Hepatocyte (in vitro differentiated cells): ENCODE measurements at regions not wholly inside any gene's neighbourhood (a gene's known extent, or its start where the extent isn't known, plus 50 kb on each side); places are given as distances from the start of the nearest gene placed in this dataset.
A peak's percentile ranks its signal among the peaks of the same experiment; 100 is the strongest.
"Not testable (repeated sequence)": the region's sequence is repeated elsewhere in the genome, so short reads cannot be mapped to it uniquely, and the experiment has no call there.

Experiments used
- DNase-seq: peaks from one replicate; pipeline ENCODE4 v3.0.0-alpha.2; 2016; ENCODE audit warnings: low spot score
- H2AFZ ChIP-seq: fragments of 200-600 bp; sonication (generic); 2 replicates; pipeline ENCODE4 v1.6.0; 2016; ENCODE audit warnings: antibody characterized with exemption, mild to moderate bottlenecking
- H3K27ac ChIP-seq: fragments of 200-600 bp; sonication (generic); 2 replicates; pipeline ENCODE4 v1.5.1; 2016; ENCODE audit warnings: mild to moderate bottlenecking
- H3K27me3 ChIP-seq: fragments of 200-600 bp; sonication (generic); 2 replicates; pipeline ENCODE4 v1.6.1; 2016
- H3K36me3 ChIP-seq: fragments of 200-600 bp; sonication (generic); replicated peaks from 2 replicates; pipeline ENCODE4 v1.5.1; 2016; ENCODE audit warnings: low read depth; ENCODE audit not compliant: insufficient read depth
- H3K4me1 ChIP-seq: fragments of 200-600 bp; sonication (generic); 2 replicates; pipeline ENCODE4 v1.5.1; 2016; ENCODE audit warnings: mild to moderate bottlenecking, moderate library complexity; ENCODE audit not compliant: insufficient read depth
- H3K4me2 ChIP-seq: fragments of 200-600 bp; sonication (generic); 2 replicates; pipeline ENCODE4 v1.6.0; 2016
- H3K4me3 ChIP-seq: fragments of 200-600 bp; sonication (generic); 2 replicates; pipeline ENCODE4 v1.5.1; 2016; ENCODE audit warnings: mild to moderate bottlenecking
- H3K79me2 ChIP-seq: fragments of 200-600 bp; sonication (generic); 2 replicates; pipeline ENCODE4 v1.6.0; 2017; ENCODE audit warnings: mild to moderate bottlenecking
- H3K9me2 ChIP-seq: fragments of 200-600 bp; sonication (generic); replicated peaks from 2 replicates; pipeline ENCODE4 v1.6.0; 2017; ENCODE audit warnings: mild to moderate bottlenecking; ENCODE audit not compliant: insufficient read depth
- H3K9me3 ChIP-seq: fragments of 200-600 bp; sonication (generic); 2 replicates; pipeline ENCODE4 v1.5.1; 2016; ENCODE audit warnings: low read depth, mild to moderate bottlenecking
- H4K20me1 ChIP-seq: fragments of 200-600 bp; sonication (generic); 2 replicates; pipeline ENCODE4 v1.6.0; 2016; ENCODE audit warnings: mild to moderate bottlenecking; ENCODE audit not compliant: insufficient read depth, poor library complexity, severe bottlenecking
- EZH2 ChIP-seq: fragments of 200-600 bp; sonication (generic); IDR thresholded peaks from 2 replicates; pipeline ENCODE4 v1.6.1; 2016; ENCODE audit warnings: antibody characterized with exemption, mild to moderate bottlenecking, borderline replicate concordance
- EZH2phosphoT487 ChIP-seq: fragments of 200-600 bp; sonication (generic); IDR thresholded peaks from one replicate; pipeline ENCODE4 v1.6.1; 2018; ENCODE audit warnings: antibody characterized with exemption, mild to moderate bottlenecking, low read depth, moderate library complexity; ENCODE audit not compliant: unreplicated experiment, severe bottlenecking
- WGBS: methylation state at CpG from one replicate; pipeline ENCODE4 v1.1.6; 2016; ENCODE audit warnings: low lambda C conversion rate; ENCODE audit errors: missing lambda C conversion rate; 5-methylcytosine and 5-hydroxymethylcytosine counted together
- TF ChIP-seq, protein P1 (sequence below): fragments of 200-600 bp; sonication (generic); IDR thresholded peaks from 2 replicates; pipeline ENCODE4 v1.5.1; 2016; ENCODE audit warnings: antibody characterized with exemption, mild to moderate bottlenecking; ENCODE audit not compliant: poor library complexity

DNA sequence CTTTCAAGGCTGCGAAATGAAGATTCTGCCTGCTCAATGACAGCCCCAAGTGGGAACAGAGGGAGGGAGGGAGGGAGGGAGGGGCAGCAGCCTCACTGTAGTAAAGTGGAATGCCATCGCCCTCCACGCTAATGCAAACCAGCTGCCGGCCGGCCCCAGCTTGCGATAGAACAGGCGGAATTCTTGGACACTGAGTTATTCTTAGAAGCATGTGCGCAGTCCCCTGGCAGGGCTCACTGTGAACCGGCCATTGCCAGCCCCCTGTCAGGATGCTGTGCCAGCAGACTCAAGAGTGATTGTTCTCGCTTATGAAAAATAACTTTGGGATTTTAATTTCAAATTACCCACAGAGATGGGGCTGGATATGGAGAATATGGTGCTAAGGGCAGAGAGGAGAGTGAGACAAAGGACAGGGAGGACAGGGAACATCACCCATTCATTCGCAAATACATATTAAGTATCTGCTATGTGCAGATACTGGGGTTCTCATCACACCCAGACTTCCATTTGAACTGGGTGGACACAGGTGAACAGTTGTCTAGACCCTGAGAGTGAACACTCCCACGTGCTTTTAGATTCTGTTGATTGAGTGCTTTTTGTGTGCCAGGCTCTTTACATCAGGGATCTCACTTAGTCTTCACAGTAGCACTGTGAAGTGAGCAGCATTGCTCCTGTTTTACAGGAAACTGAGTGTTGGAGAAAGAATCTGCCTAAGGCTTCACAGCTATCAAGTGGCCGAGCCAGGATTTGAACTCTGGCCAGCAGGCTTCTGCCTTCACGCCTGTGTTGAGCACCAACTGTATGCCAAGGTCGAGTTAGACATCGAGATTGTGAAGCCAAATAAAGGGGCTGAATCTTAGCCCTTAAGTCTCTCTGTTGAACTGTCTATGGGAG is 192.9 kb downstream of the C12orf75 start:
- H4K20me1 ChIP-seq, result no peaks in the 10 kb centered on the region
- H3K79me2 ChIP-seq, result no peaks in the 10 kb centered on the region
- no peak overlapping the region for H3K4me3 ChIP-seq
- peak overlapping the region; percentile 55 for H3K27ac ChIP-seq
- 35% methylated on average over 16 of the region's 16 CpGs for WGBS
- no peaks in the 10 kb centered on the region for H3K9me2 ChIP-seq
- H2AFZ ChIP-seq, result no peak overlapping the region
- peak; percentile 76 for DNase-seq
- no peaks in the 10 kb centered on the region for H3K36me3 ChIP-seq
- no peaks in the 10 kb centered on the region for H3K27me3 ChIP-seq
- no peaks in the 10 kb centered on the region for H3K9me3 ChIP-seq
- H3K4me2 ChIP-seq, result peak overlapping the region; percentile 61
- no peak for TF ChIP-seq EZH2
- TF ChIP-seq, protein P1, sequence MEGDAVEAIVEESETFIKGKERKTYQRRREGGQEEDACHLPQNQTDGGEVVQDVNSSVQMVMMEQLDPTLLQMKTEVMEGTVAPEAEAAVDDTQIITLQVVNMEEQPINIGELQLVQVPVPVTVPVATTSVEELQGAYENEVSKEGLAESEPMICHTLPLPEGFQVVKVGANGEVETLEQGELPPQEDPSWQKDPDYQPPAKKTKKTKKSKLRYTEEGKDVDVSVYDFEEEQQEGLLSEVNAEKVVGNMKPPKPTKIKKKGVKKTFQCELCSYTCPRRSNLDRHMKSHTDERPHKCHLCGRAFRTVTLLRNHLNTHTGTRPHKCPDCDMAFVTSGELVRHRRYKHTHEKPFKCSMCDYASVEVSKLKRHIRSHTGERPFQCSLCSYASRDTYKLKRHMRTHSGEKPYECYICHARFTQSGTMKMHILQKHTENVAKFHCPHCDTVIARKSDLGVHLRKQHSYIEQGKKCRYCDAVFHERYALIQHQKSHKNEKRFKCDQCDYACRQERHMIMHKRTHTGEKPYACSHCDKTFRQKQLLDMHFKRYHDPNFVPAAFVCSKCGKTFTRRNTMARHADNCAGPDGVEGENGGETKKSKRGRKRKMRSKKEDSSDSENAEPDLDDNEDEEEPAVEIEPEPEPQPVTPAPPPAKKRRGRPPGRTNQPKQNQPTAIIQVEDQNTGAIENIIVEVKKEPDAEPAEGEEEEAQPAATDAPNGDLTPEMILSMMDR, result no peak
- TF ChIP-seq EZH2phosphoT487, result no peak
- H3K4me1 ChIP-seq, result peaks cover 14% of the 10 kb centered on the region

- H3K27me3 ChIP-seq, result no peaks in the 10 kb centered on the region
- no peak overlapping the region for H3K27ac ChIP-seq
- H3K4me2 ChIP-seq, result no peak overlapping the region
- H2AFZ ChIP-seq, result no peak overlapping the region
- H3K4me1 ChIP-seq, result peaks cover 14% of the 10 kb centered on the region
- H3K36me3 ChIP-seq, result no peaks in the 10 kb centered on the region
- no peak overlapping the region for H3K4me3 ChIP-seq
- TF ChIP-seq EZH2 (no peak), EZH2phosphoT487 (no peak)
- TF ChIP-seq, protein P1, result no peak
- H3K9me3 ChIP-seq, result no peaks in the 10 kb centered on the region
- WGBS, result 31% methylated on average over 2 of the region's 2 CpGs
- no peaks in the 10 kb centered on the region for H4K20me1 ChIP-seq
- no peaks in the 10 kb centered on the region for H3K9me2 ChIP-seq
- H3K79me2 ChIP-seq, result no peaks in the 10 kb centered on the region
- DNase-seq, result no peak
These were observed 194.5 kb downstream of the C12orf75 start for GRCh38 chr12:105524961-105525360.

DNA sequence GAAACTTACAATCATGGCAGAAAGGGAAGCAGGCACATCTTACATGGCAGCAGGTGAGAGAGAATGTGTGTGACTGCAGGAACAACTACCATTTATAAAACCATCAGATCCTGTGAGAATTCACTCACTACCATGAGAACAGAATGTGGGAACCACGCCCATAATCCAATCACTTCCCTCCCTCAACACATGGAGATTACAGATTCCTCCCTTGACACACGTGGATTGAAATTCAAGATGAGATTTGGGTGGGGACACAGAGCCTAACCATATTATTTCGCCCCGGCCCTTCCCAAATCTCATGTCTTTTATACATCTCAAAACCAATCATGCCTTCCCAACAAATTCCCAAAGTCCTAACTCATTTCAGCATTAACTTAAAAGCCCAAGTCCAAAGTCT is 203.6 kb downstream of the C12orf75 start:
- Histone ChIP-seq H3K9me3 (no peaks in the 10 kb centered on the region), H3K27ac (no peak overlapping the region), H2AFZ (no peak overlapping the region), H3K4me1 (no peaks in the 10 kb centered on the region), H3K79me2 (no peaks in the 10 kb centered on the region), H3K36me3 (no peaks in the 10 kb centered on the region), H3K4me3 (no peak overlapping the region), H3K9me2 (no peaks in the 10 kb centered on the region), H3K27me3 (no peaks in the 10 kb centered on the region), H4K20me1 (no peaks in the 10 kb centered on the region), H3K4me2 (no peak overlapping the region)
- 63% methylated on average over 4 of the region's 4 CpGs for WGBS
- no peak for DNase-seq
- TF ChIP-seq EZH2 (no peak), EZH2phosphoT487 (no peak)

DNA sequence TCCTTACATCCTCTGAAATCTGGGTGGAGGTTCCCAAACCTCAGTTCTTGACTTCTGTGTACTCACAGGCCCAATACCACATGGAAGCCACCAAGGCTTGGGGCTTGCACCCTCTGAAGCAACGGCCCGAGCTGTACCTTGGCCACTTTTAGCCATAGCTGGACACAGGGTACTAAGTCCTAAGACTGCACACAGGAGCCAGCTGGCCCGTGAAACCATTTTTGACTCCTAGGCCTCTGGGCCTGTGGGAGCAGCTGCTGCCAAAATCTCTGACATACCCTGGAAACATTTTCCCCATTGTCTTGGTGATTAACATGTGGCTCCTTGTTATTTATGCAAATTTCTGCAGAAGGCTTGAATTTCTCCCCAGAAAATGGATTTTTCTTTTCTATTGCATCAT is 204.5 kb downstream of the C12orf75 start:
- H2AFZ ChIP-seq, DNase-seq, H3K36me3 ChIP-seq, H3K9me2 ChIP-seq, H4K20me1 ChIP-seq, H3K79me2 ChIP-seq, H3K27ac ChIP-seq, H3K27me3 ChIP-seq, H3K4me1 ChIP-seq, H3K4me2 ChIP-seq, H3K9me3 ChIP-seq, H3K4me3 ChIP-seq: not testable (repeated sequence)
- WGBS, result 100% methylated on average over 3 of the region's 3 CpGs
